ENCODE measurements at regions not wholly inside any gene's neighbourhood (a gene's known extent, or its start where the extent isn't known, plus 50 kb on each side); places are given as distances from the start of the nearest gene placed in this dataset.

DNA sequence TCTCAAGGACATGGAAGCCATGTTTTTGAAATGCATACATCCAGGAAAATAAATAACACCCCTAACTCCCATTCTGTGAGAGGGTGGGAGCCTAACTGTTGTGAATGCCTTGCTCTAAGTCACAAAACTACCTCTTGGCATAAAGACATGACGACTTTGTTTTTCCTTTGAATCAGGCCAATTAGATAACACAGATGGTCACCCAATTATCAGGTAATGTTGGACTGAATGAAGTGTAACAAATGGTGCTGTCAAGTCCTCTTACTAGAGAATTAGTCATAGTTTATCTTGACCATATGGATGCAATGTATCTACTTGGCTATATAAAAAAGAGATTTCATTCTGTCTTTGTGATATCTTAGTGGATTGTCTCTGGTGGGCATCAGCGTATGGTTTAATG, 553.6 kb upstream of the ATXN8OS start:
- in situ Hi-C loops (cut with MboI; ENCODE audit: low sequenced_read_pairs) = no loop called here
- Histone ChIP-seq H3K4me1 (no peaks in the 10 kb centered on the region), H3K4me3 (no peak overlapping the region), H3K9me3 (no peaks in the 10 kb centered on the region; the same call in 1 of the 2 replicates), H3K27me3 (ENCODE audit: low read depth) (no peaks in the 10 kb centered on the region), H3K36me3 (replicated peaks) (no peaks in the 10 kb centered on the region)
- no peak for DNase-seq (ENCODE audit: low spot score in 2 of 2)

DNA sequence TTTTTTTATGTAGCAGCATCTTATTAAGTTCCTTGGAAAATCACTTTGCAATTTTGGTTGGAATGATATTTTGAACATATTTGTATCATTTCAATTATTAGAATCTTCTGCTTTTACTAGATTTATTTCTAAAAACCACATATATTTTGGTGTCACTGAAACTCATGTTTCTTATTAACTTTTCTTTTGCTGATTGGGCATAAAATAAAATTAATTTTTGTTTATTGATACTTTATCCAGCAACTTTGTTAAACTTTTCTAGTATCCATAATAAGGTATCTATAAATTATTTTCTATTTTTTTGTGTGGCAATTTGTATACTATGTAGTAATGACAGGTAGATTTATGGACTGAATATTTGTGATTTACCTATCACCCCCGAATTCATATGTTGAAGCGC, 556.4 kb upstream of the ATXN8OS start:
- H3K36me3 ChIP-seq (replicated peaks) = no peaks in the 10 kb centered on the region
- H3K27me3 ChIP-seq (ENCODE audit: low read depth) = no peaks in the 10 kb centered on the region
- H3K9me3 ChIP-seq = no peaks in the 10 kb centered on the region; the same call in 1 of the 2 replicates
- no peak overlapping the region for H3K4me3 ChIP-seq
- H3K4me1 ChIP-seq = no peaks in the 10 kb centered on the region
- in situ Hi-C loops (cut with MboI; ENCODE audit: low sequenced_read_pairs) = no loop called here
- DNase-seq (ENCODE audit: low spot score in 2 of 2) = no peak

DNA sequence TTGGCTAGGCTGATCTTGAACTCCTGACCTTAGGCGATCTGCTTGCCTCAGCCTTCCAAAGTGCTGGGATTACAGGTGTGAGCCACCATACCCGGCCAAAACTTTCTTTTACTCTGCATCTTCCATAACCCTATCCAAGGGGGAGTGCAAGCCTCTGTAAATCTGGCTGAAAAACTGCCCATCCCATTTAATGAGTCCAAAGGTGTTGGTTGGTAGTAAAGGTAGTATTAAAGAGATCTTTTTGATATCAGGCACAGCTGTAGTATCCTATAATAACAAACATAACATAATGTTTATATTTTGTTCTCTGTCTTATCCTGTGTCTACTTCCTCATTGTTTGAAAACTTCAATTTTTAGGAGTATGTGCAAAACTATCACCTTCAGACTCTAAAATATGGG, 559.8 kb upstream of the ATXN8OS start:
- H3K27me3 ChIP-seq (ENCODE audit: low read depth) = no peaks in the 10 kb centered on the region
- H3K4me3 ChIP-seq = no peak overlapping the region
- peaks cover 11% of the 10 kb centered on the region for H3K4me1 ChIP-seq
- no peak for DNase-seq (ENCODE audit: low spot score in 2 of 2)
- H3K9me3 ChIP-seq = no peaks in the 10 kb centered on the region; the same call in 1 of the 2 replicates
- in situ Hi-C loops (cut with MboI; ENCODE audit: low sequenced_read_pairs) = loop anchor here (25.0 kb wide), 2 partner anchors 315 to 1015 kb away; no protein-coding TSS in a partner anchor
- no peaks in the 10 kb centered on the region for H3K36me3 ChIP-seq (replicated peaks)

DNA sequence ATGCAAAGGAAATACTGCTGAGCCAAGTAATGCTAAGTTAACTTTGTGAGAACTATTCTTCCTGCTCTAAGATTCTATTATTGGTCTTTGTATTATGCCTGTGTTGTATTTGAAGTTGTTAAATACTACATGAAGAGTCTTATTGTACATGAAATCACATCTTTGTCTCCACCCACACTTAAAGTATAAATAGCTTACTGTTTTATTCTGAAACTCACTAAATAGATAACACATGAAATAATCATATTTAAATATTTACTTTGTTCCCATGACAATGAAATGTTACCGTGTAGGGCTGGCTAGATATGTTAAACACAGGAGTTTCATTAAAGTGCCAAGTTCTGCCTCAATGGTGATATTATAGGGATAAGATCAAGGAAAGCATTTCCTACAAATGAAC, 562.1 kb upstream of the ATXN8OS start:
- in situ Hi-C loops (cut with MboI; ENCODE audit: low sequenced_read_pairs) = loop anchor here (25.0 kb wide), 2 partner anchors 317 to 1017 kb away; no protein-coding TSS in a partner anchor
- H3K4me3 ChIP-seq = no peak overlapping the region

DNA sequence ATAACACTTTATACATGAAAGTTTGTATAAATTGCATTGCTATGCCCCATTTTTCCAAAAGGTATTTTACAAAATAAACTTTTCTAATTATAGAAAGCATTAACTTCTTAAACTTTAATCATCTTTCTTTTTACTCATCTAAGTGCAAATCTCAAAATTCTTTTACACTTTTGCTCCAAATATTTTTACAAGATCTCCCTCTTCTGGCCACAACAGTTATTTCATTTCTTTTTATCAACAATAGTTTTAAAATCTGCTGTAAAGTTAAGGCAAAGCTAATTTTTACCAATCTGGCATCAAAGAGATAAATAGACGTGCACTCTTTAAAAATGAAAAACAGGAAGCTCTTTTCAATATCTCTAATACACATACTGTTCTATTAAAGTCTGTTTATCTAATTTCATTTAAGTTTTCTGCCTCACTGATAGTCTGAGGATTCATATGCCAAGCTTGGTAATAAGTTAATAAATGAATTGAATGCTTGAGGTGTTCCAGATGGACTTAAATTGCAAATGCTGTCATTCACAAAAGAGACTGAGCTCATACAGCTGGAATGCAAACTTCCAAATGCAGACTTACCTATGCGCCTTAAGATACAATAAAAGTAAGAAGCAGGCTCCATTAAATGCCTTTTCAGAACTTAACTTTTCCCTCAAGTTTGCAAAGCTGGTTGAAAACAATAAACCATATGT, 583.0 kb upstream of the ATXN8OS start:
- Histone ChIP-seq H3K4me3 (no peak overlapping the region), H3K4me1 (peaks cover 3% of the 10 kb centered on the region; the same call in 1 of the 2 replicates), H3K9me3 (no peaks in the 10 kb centered on the region), H3K27me3 (ENCODE audit: low read depth) (no peaks in the 10 kb centered on the region), H3K36me3 (replicated peaks) (no peaks in the 10 kb centered on the region)
- in situ Hi-C loops (cut with MboI; ENCODE audit: low sequenced_read_pairs) = loop anchor here (25.0 kb wide), 2 partner anchors 338 to 1038 kb away; no protein-coding TSS in a partner anchor
- peak in 1 of 2 experiments; percentile 35 for DNase-seq (ENCODE audit: low spot score in 2 of 2)

More for the DNA sequence above, 562.1 kb upstream of the ATXN8OS start:
- Histone ChIP-seq H3K27me3 (ENCODE audit: low read depth) (no peaks in the 10 kb centered on the region), H3K4me1 (peaks cover 11% of the 10 kb centered on the region), H3K36me3 (replicated peaks) (no peaks in the 10 kb centered on the region), H3K9me3 (no peaks in the 10 kb centered on the region; the same call in 1 of the 2 replicates)
- DNase-seq (ENCODE audit: low spot score in 2 of 2) = no peak

DNA sequence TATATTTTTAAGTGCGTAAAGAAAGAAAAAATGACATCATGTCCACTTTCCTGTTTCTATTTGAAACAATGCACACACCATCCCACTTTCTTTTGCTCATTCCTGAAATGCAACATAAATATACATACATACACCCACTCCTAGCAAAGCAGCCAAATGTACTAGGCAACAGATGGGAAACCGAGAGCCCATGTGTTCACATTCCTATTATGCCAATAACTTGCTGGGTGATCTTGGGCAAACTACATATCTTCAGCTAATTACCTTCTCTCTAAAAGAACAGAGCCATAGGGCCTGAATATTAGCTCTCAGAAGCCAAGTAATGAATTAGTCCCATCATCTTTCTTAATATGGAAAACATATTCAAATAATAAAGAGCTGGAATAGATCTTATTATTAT, 610.6 kb upstream of the ATXN8OS start:
- H3K9me3 ChIP-seq = no peaks in the 10 kb centered on the region
- H3K36me3 ChIP-seq (replicated peaks) = no peaks in the 10 kb centered on the region
- in situ Hi-C loops (cut with MboI; ENCODE audit: low sequenced_read_pairs) = no loop called here
- H3K4me1 ChIP-seq = no peaks in the 10 kb centered on the region
- no peak for DNase-seq (ENCODE audit: low spot score in 2 of 2)
- H3K27me3 ChIP-seq (ENCODE audit: low read depth) = no peaks in the 10 kb centered on the region
- no peak overlapping the region for H3K4me3 ChIP-seq

DNA sequence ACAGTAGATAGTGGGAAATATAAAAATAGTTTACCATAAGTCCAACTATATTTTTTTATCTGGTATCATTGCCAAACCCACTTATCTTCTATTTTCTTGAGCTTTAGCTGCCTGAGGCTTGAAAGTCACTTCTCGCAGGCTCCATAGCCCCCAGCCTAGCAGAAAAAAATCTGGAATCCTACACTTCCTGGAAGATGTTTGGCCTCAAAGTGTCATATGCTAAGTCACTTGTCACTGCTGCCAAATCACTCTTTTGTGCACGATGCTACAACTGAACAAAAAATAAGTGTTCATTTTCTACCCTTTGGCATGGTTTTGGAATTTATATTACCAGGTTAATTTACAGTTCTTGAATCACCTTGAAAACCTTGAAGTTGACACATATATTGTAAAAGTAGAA, 612.5 kb upstream of the ATXN8OS start:
- in situ Hi-C loops (cut with MboI; ENCODE audit: low sequenced_read_pairs) = no loop called here
- no peaks in the 10 kb centered on the region for H3K36me3 ChIP-seq (replicated peaks)
- H3K27me3 ChIP-seq (ENCODE audit: low read depth) = no peaks in the 10 kb centered on the region
- no peaks in the 10 kb centered on the region for H3K4me1 ChIP-seq
- H3K4me3 ChIP-seq = no peak overlapping the region
- no peaks in the 10 kb centered on the region for H3K9me3 ChIP-seq
- no peak for DNase-seq (ENCODE audit: low spot score in 2 of 2)

DNA sequence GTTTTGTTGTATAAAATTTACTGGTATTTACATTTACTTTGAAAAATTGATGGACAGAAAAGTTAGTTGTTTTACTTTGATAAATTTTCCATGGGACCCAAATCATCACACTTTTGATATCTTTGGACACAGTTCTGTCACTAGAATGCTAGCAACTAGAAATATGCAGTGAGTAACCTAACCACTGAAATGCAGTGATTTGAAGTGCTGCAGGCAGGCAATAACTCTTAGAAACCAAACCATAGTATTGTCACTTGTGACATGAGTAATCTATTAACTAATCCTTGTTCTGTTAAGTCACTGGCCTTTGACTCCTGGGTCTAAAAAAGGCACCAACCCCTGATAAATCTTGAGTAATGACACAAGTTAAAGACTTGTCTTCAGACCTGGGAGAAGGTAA, 620.0 kb upstream of the ATXN8OS start:
- Histone ChIP-seq H3K4me3 (no peak overlapping the region), H3K36me3 (replicated peaks) (no peaks in the 10 kb centered on the region), H3K9me3 (no peaks in the 10 kb centered on the region; the same call in none of the 2 replicates), H3K27me3 (ENCODE audit: low read depth) (no peaks in the 10 kb centered on the region), H3K4me1 (no peaks in the 10 kb centered on the region)
- in situ Hi-C loops (cut with MboI; ENCODE audit: low sequenced_read_pairs) = no loop called here
- no peak for DNase-seq (ENCODE audit: low spot score in 2 of 2)

DNA sequence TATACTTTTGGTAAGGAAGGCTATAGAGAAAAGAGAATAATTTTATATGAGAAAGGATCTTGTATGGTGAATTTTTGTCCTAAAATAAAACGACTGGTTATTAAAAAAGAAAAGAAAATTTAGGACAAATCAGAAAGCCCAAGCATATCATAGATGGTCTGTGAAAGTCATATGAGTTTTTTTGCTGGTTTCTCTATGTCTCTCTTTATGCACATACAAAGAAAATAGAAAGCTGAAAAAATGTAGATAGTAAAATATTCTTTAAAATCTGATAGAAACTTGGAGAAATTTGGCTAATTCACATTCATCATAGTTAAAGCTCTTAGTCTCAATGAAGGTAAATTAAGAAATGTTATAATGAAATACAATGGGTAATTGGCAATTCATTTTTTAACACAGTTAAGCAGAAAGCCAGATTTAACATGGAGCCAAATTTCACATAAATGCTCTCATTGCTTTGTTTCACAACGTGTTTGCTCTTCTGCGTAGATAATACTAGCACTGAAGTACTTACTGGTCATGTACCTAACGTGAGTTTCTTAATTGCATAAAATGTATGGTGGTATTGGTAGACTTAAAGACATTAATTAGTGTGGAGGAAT, 621.5 kb upstream of the ATXN8OS start:
- Histone ChIP-seq H3K36me3 (replicated peaks) (no peaks in the 10 kb centered on the region), H3K4me1 (no peaks in the 10 kb centered on the region), H3K4me3 (no peak overlapping the region), H3K9me3 (no peaks in the 10 kb centered on the region; the same call in none of the 2 replicates), H3K27me3 (ENCODE audit: low read depth) (no peaks in the 10 kb centered on the region)
- no peak for DNase-seq (ENCODE audit: low spot score in 2 of 2)
- in situ Hi-C loops (cut with MboI; ENCODE audit: low sequenced_read_pairs) = no loop called here

DNA sequence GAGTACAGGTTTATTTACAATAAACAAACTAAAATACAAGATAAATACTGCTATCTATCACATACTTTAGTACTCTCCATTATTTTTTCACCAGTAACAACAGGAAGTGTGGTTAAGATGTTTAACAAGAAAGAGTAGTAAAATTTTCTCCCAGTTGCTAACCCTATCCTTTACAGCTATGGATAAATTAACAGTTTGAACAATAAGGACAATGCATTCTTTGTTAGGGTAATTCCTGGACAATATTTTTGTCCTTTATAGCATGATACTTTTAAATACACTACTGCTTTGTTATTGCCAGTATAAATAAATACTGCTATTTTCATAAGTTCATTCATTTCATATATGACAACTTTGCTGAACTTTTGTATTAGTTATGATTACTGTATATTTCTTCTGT, 630.2 kb upstream of the ATXN8OS start:
- DNase-seq (ENCODE audit: low spot score in 2 of 2) = no peak
- H3K4me1 ChIP-seq = no peaks in the 10 kb centered on the region
- in situ Hi-C loops (cut with MboI; ENCODE audit: low sequenced_read_pairs) = no loop called here

DNA sequence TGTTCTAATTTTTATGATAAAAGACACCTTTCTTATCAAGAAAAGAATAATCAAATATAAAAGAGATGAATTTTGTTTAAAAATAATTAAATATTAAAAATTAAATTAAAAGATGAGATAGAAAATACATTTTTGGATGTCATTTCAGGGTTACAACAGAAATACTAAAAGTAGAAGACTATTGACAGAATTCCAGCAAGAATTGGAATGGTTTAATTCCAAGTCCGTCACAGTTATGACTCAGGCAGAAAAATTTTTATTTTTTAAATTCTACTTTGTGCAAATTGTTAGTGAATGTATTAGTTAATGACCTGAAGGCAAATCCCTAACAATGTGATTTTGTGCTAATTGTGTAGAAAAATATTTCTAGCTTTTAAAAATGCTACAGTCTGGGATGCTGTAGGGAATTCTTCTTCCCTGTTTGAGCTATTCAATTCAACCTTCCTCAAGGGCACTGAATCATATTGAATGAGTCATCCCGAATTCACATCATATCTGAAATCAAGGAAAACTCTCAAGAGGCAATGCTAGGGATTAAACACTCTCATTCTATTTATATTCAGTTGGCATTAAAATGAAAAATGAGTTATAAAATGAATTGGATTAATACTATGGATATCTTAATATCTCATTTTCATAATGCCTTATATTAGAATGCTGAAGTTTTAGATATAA, 633.5 kb upstream of the ATXN8OS start:
- Histone ChIP-seq H3K4me1 (no peaks in the 10 kb centered on the region), H3K4me3 (no peak overlapping the region), H3K27me3 (ENCODE audit: low read depth) (no peaks in the 10 kb centered on the region), H3K9me3 (no peaks in the 10 kb centered on the region), H3K36me3 (replicated peaks) (no peaks in the 10 kb centered on the region)
- DNase-seq (ENCODE audit: low spot score in 2 of 2) = no peak
- in situ Hi-C loops (cut with MboI; ENCODE audit: low sequenced_read_pairs) = no loop called here

More for the DNA sequence above, 630.2 kb upstream of the ATXN8OS start:
- no peaks in the 10 kb centered on the region for H3K9me3 ChIP-seq
- H3K36me3 ChIP-seq (replicated peaks) = no peaks in the 10 kb centered on the region
- H3K4me3 ChIP-seq = no peak overlapping the region
- no peaks in the 10 kb centered on the region for H3K27me3 ChIP-seq (ENCODE audit: low read depth)

DNA sequence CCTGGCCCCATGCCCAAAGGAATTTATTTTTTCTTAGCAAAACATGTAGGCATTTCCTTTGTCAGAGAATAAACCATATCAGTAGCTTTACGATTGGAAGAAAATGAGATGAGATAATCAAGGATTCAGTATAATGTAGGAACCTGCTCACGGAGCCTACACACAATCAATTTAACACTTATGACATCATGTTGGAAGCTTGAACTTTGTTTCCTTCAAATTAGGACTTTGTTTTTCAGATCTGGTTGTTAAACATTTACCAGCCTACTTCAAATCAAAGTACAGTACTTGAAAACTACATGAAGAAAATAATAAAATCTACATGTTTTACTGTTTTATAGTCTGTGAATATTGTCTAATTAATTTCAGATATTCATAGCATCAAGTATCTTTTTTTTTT, 639.0 kb upstream of the ATXN8OS start:
- in situ Hi-C loops (cut with MboI; ENCODE audit: low sequenced_read_pairs) = no loop called here
- no peak for DNase-seq (ENCODE audit: low spot score in 2 of 2)
- no peak overlapping the region for H3K4me3 ChIP-seq
- H3K36me3 ChIP-seq (replicated peaks) = no peaks in the 10 kb centered on the region
- no peaks in the 10 kb centered on the region for H3K9me3 ChIP-seq
- H3K27me3 ChIP-seq (ENCODE audit: low read depth) = no peaks in the 10 kb centered on the region
- no peaks in the 10 kb centered on the region for H3K4me1 ChIP-seq

DNA sequence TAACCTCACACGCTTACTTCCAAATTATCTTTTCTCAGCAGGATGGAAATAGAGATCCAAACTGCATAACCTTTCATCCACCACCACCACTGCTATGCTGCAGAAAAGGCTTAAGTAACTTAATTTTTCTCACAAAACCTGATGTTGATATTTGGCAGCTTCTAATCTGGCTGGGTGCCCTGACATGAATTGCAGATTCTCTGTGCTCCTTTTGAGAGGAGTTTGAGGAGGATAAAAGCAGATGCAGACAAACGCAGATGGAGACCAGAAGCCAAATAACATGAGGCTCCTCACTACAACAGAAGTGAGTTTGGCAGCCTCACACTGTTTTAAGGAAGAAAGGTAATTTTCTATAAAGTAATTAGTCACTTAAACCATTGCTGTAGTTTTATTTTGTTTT, 646.2 kb upstream of the ATXN8OS start:
- Histone ChIP-seq H3K4me1 (no peaks in the 10 kb centered on the region), H3K27me3 (ENCODE audit: low read depth) (no peaks in the 10 kb centered on the region), H3K36me3 (replicated peaks) (no peaks in the 10 kb centered on the region), H3K9me3 (no peaks in the 10 kb centered on the region), H3K4me3 (no peak overlapping the region)
- DNase-seq (ENCODE audit: low spot score in 2 of 2) = no peak
- in situ Hi-C loops (cut with MboI; ENCODE audit: low sequenced_read_pairs) = no loop called here

DNA sequence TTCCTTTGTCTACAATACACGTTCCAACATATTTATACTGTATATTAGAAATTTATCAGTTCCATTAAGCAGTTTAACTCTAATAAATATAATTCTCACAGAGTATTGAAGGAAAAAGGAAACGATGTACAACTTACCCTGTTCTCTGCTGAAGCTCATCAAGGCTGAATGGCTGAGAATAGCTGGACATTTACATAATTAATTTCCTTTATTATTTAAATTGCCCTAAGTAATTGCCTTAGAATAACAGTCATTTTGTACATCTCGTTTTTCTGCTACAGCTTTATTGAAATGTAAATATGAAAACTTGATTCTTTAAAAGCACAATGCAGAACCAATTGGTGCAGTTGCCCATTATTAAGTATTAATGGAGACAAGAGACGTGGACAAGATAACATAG, 648.3 kb upstream of the ATXN8OS start:
- Histone ChIP-seq H3K27me3 (ENCODE audit: low read depth) (no peaks in the 10 kb centered on the region), H3K4me1 (no peaks in the 10 kb centered on the region), H3K9me3 (no peaks in the 10 kb centered on the region), H3K4me3 (no peak overlapping the region), H3K36me3 (replicated peaks) (no peaks in the 10 kb centered on the region)
- DNase-seq (ENCODE audit: low spot score in 2 of 2) = no peak
- in situ Hi-C loops (cut with MboI; ENCODE audit: low sequenced_read_pairs) = no loop called here

All from HAP-1 (cell line).